Panc1 (cell line): ENCODE measurements at regions not wholly inside any gene's neighbourhood (a gene's known extent, or its start where the extent isn't known, plus 50 kb on each side); places are given as distances from the start of the nearest gene placed in this dataset.

ENCODE experiments used
- ATAC-seq: fragments of 200-7000 bp; cut with Tn5 transposase; 2 replicates; pipeline ENCODE4 v1.9.1; 2020; ENCODE audit warnings: mild to moderate bottlenecking, moderate library complexity
- BruUV-seq: library from RNA; stranded (reverse); fragments of 400-500 nt; replicated peaks from 2 replicates; lab custom pipeline; 2021; lab: Mats Ljungman, UMichigan
- CTCF ChIA-PET: fragments of 300-600 bp; sonication (Branson Sonifier 250); formaldehyde crosslinking; loops from one replicate; lab custom pipeline; 2022; ENCODE audit warnings: antibody characterized with exemption; lab: Charles Lee
- POLR2A ChIA-PET: fragments of 300-600 bp; sonication (Branson Sonifier 250); formaldehyde crosslinking; loops from one replicate; lab custom pipeline; 2022; ENCODE audit warnings: antibody characterized with exemption; lab: Charles Lee
- DNase-seq: peaks from one replicate; pipeline ENCODE4 v3.0.0-alpha.2; 2010; ENCODE audit warnings: low read depth, low spot score
- H3K27ac ChIP-seq: 2 replicates; pipeline ENCODE4 v1.5.1; 2011; ENCODE audit warnings: mild to moderate bottlenecking, low read length, inconsistent platforms
- H3K27me3 ChIP-seq: fragments of 200-500 bp; sonication (Bioruptor generic); 2 replicates; pipeline ENCODE4 v1.6.0; 2014; ENCODE audit warnings: low read length, inconsistent platforms; ENCODE audit not compliant: control insufficient read depth, insufficient read depth
- H3K36me3 ChIP-seq: fragments of 200-500 bp; sonication (Bioruptor generic); 2 replicates; pipeline ENCODE4 v1.5.1; 2014; ENCODE audit warnings: inconsistent platforms, mild to moderate bottlenecking, low read length, moderate library complexity; ENCODE audit not compliant: control insufficient read depth, insufficient read depth
- H3K4me1 ChIP-seq: 2 replicates; pipeline ENCODE4 v1.5.1; 2011; ENCODE audit warnings: inconsistent platforms, mild to moderate bottlenecking, low read length, moderate library complexity; ENCODE audit not compliant: control insufficient read depth, insufficient read depth
- H3K4me3 ChIP-seq, 2 experiments: 2 replicates each; pipeline ENCODE4 v1.5.1; 2011 to 2012; ENCODE audit warnings: low read depth in 2 of 2, low read length in 2 of 2, mild to moderate bottlenecking in 2 of 2, inconsistent platforms in 1 of 2, moderate library complexity in 1 of 2
- H3K9me3 ChIP-seq: fragments of 200-500 bp; sonication (Bioruptor generic); 2 replicates; pipeline ENCODE4 v1.5.1; 2014; ENCODE audit warnings: low read depth, mild to moderate bottlenecking, inconsistent platforms, low read length, moderate library complexity; ENCODE audit not compliant: control insufficient read depth, insufficient read depth
- CTCF ChIP-seq: fragments of 450-650 bp; IDR thresholded peaks from 2 replicates; pipeline ENCODE4 v1.5.1; 2017; ENCODE audit warnings: mild to moderate bottlenecking
- POLR2AphosphoS5 ChIP-seq: IDR thresholded peaks from 2 replicates; pipeline ENCODE4 v1.6.1; 2012; ENCODE audit warnings: mild to moderate bottlenecking, low read depth, low read length, moderate library complexity
- REST ChIP-seq, 2 experiments: IDR thresholded peaks; 2 replicates each; pipeline ENCODE4 v1.6.1; 2011 to 2012; ENCODE audit warnings: low read depth in 2 of 2, control low read depth in 1 of 2, low read length in 1 of 2, mild to moderate bottlenecking in 1 of 2, moderate library complexity in 1 of 2; ENCODE audit not compliant: insufficient read depth in 1 of 2
- SIN3A ChIP-seq: IDR thresholded peaks from 2 replicates; pipeline ENCODE4 v1.6.1; 2012; ENCODE audit warnings: low read depth, mild to moderate bottlenecking, low read length, moderate library complexity, borderline replicate concordance; ENCODE audit not compliant: insufficient read depth
- TCF7L2 ChIP-seq: IDR thresholded peaks from 2 replicates; pipeline ENCODE4 v1.6.1; 2011; ENCODE audit warnings: mild to moderate bottlenecking, low read depth, low read length, inconsistent platforms
- in situ Hi-C: cut with HindIII; loops from 2 replicates; pipeline ENCODE4 v1.10.0; 2016; ENCODE audit warnings: low sequenced_read_pairs, low pct_unique_long_range_greater_than_20kb
- intact Hi-C: fragments of 100-400 bp; cut with micrococcal nuclease; formaldehyde crosslinking; loops from one replicate; pipeline ENCODE4 v1.10.0; 2022; ENCODE audit not compliant: unreplicated experiment

- ChIA-PET POLR2A (no interaction called here), CTCF (no interaction called here)
- in situ Hi-C loops (no loop called here), intact Hi-C loops (no loop called here)
- BruUV-seq = no TSS peak
- no peaks in the 10 kb centered on the region for H3K9me3 ChIP-seq
- peaks cover 6% of the 10 kb centered on the region for H3K27me3 ChIP-seq
- no peak overlapping the region for H3K27ac ChIP-seq
- no peak overlapping the region for H3K4me3 ChIP-seq
- H3K4me1 ChIP-seq = no peaks in the 10 kb centered on the region
- DNase-seq (no peak), ATAC-seq (no peak)
- no peak for TF ChIP-seq TCF7L2
- TF ChIP-seq POLR2AphosphoS5 = no peak
- TF ChIP-seq CTCF = no peak
- no peaks in the 10 kb centered on the region for H3K36me3 ChIP-seq
These were observed 118.5 kb downstream of the PHETA1 start for GRCh38 chr12:111250251-111250881.

- ATAC-seq (no peak), DNase-seq (no peak)
- H3K4me3 ChIP-seq = no peak overlapping the region
- ChIA-PET CTCF (no interaction called here), POLR2A (no interaction called here)
- no TSS peak for BruUV-seq
- in situ Hi-C loops (no loop called here), intact Hi-C loops (no loop called here)
- TF ChIP-seq SIN3A (no peak), TCF7L2 (no peak), POLR2AphosphoS5 (no peak), REST (IDR thresholded peaks at IDR 0.05; ENCODE audit: insufficient read depth in 1 of 2, low read depth in 2 of 2, low read length in 1 of 2) (no peak), CTCF (no peak)
- no peak overlapping the region for H3K27ac ChIP-seq
- no peaks in the 10 kb centered on the region for H3K9me3 ChIP-seq
- no peaks in the 10 kb centered on the region for H3K4me1 ChIP-seq
- no peaks in the 10 kb centered on the region for H3K36me3 ChIP-seq
- H3K27me3 ChIP-seq = peaks cover 6% of the 10 kb centered on the region
These were observed 119.1 kb downstream of the PHETA1 start for GRCh38 chr12:111249757-111250156.
